Neural progenitor cell (in vitro differentiated cells): ENCODE measurements at regions not wholly inside any gene's neighbourhood (a gene's known extent, or its start where the extent isn't known, plus 50 kb on each side); places are given as distances from the start of the nearest gene placed in this dataset.

Source experiments
- CTCF ChIP-seq: fragments of 200-600 bp; sonication (generic); IDR thresholded peaks from 2 replicates; pipeline ENCODE4 v1.5.1; 2017; ENCODE audit warnings: antibody characterized with exemption, mild to moderate bottlenecking
- EZH2 ChIP-seq: fragments of 200-600 bp; sonication (generic); IDR thresholded peaks from 2 replicates; pipeline ENCODE4 v1.6.1; 2017; ENCODE audit warnings: antibody characterized with exemption, mild to moderate bottlenecking, moderate library complexity

GRCh38 chr5:38157024-38157423, 101.3 kb upstream of the EGFLAM start:
- TF ChIP-seq CTCF, result no peak
- TF ChIP-seq EZH2, result no peak
